ENCODE measurements at regions not wholly inside any gene's neighbourhood (a gene's known extent, or its start where the extent isn't known, plus 50 kb on each side); places are given as distances from the start of the nearest gene placed in this dataset.

DNA sequence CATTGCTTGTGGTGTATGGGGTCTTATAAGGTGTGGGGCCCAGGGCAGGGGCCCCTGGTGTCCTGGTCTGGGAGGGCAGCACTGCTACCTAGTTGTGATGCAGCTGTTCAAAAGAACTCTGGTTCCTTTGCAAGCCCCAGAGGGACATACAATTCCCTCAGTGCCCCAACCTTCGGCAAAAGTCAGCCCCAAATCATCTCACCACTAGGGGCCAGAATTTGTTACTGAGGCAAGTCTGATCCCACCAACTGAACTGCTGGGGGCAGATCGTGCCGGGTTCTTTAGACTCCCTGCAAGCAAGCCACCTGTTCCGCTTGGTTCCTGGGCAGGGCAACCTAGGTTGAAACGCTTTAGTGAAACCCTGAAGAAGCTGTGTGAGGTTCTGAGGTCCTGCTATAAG, 180.1 kb upstream of the S100G start:
- no peak overlapping the region for H3K27ac ChIP-seq
- no peak for TF ChIP-seq ZFX (IDR thresholded peaks at IDR 0.05)
- TF ChIP-seq, protein P1, sequence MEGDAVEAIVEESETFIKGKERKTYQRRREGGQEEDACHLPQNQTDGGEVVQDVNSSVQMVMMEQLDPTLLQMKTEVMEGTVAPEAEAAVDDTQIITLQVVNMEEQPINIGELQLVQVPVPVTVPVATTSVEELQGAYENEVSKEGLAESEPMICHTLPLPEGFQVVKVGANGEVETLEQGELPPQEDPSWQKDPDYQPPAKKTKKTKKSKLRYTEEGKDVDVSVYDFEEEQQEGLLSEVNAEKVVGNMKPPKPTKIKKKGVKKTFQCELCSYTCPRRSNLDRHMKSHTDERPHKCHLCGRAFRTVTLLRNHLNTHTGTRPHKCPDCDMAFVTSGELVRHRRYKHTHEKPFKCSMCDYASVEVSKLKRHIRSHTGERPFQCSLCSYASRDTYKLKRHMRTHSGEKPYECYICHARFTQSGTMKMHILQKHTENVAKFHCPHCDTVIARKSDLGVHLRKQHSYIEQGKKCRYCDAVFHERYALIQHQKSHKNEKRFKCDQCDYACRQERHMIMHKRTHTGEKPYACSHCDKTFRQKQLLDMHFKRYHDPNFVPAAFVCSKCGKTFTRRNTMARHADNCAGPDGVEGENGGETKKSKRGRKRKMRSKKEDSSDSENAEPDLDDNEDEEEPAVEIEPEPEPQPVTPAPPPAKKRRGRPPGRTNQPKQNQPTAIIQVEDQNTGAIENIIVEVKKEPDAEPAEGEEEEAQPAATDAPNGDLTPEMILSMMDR (conservative IDR thresholded peaks at IDR 0.05), result 0 out of 2 replicates have a peak, but pooled peaks have one; percentile 7

DNA sequence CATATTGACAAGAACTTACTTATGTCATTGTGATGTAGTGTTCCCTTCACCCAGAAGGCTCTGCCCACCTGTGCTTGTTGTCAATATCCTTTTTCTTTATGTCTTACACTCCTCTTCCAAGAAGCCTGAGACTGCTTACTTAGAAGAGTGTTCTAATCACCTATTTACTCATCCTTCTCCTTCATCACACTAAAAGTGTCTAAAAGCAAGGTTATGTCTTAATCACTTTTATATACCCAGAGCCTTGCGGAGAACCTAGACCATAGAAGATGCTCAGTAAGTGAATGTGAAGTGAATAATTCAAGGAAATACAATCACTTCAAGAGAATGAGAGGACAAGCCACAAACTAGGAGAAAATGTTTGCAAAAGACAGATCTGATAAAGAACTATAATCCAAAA, 177.6 kb upstream of the S100G start:
- TF ChIP-seq, protein P1 (conservative IDR thresholded peaks at IDR 0.05), result no peak
- TF ChIP-seq ZFX (IDR thresholded peaks at IDR 0.05), result no peak
- H3K27ac ChIP-seq, result no peak overlapping the region

GRCh38 chrX:16474511-16474910, 175.4 kb upstream of the S100G start:
- peak overlapping the region; percentile 65 for H3K27ac ChIP-seq
- TF ChIP-seq ZFX (IDR thresholded peaks at IDR 0.05), result no peak
- TF ChIP-seq, protein P1 (conservative IDR thresholded peaks at IDR 0.05), result no peak

GRCh38 chrX:16476009-16476408, 173.9 kb upstream of the S100G start:
- no peak overlapping the region for H3K27ac ChIP-seq
- TF ChIP-seq, protein P1 (conservative IDR thresholded peaks at IDR 0.05), result no peak
- TF ChIP-seq ZFX (IDR thresholded peaks at IDR 0.05), result no peak

DNA sequence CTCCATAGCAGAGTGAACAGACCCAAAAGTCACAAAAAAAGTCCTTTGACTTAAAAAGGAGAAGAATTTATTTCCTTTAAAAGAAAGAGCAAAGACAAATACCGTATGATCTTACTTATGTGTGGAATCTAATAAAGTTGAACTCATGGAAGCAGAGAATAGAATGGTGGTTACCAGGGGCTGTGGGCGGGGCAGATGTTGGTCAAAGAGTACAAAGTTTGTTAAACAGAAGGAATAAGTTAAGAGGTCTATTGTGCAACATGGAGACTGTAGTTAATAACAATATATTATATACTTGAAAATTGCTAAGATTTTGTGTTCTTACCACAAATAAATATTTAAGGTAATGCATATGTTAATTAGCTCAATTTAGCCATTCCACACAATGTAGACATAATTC, 173.3 kb upstream of the S100G start:
- H3K27ac ChIP-seq, result no peak overlapping the region
- TF ChIP-seq ZFX (IDR thresholded peaks at IDR 0.05), result no peak
- TF ChIP-seq, protein P1 (conservative IDR thresholded peaks at IDR 0.05), result no peak

DNA sequence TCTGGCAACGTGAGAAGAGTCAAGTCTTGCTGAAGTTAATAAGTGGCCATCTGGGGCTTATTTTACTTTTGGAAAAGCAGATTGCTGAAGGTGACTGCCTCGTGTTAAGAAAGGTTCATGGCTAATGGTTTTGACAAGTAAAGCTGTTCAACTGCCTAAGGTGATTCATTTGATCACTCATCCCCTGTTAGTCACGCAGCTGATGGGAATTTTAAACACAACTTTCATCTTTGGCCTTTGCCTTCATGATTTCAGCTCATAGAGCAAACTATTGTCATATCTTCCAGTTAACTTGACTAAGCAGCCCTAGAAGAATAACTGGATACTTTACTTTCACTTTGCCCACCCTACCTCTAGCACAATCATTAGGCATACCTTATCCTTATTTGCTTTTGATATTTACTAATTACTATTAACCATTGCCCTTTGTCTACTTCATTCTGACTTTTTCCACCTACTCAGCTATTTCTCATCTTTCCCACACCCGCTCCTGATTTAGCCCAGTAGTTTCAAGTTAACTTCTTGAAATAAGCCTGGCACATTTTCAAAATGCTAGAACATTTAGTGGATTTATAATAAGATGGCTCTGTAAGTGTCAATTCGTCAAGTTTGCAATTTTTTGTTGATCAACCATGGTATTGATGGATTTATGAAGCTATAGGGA, 170.6 kb upstream of the S100G start:
- H3K27ac ChIP-seq, result no peak overlapping the region

DNA sequence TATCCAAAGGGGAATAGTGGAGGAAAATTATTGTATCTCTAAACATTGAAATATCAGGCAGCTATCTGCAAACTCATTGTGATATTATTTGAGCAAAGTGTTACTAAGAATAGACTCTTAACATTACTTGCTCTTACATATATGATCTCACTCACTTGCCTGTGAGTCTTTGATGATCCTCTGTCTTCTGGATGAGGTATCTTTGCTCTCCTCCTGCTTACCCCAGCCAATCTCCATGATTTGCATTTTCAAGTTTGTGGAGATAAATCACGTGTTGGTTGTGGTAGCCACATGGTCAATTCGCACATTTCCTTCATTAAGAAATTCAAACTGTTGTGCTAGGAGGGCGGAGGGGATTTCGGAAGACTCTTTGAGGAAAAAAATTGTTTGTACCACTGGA, 169.9 kb upstream of the S100G start:
- TF ChIP-seq, protein P1 (conservative IDR thresholded peaks at IDR 0.05), result no peak
- TF ChIP-seq ZFX (IDR thresholded peaks at IDR 0.05), result no peak
- H3K27ac ChIP-seq, result no peak overlapping the region

More for the DNA sequence above, 170.6 kb upstream of the S100G start:
- TF ChIP-seq ZFX (IDR thresholded peaks at IDR 0.05), result no peak
- TF ChIP-seq, protein P1 (conservative IDR thresholded peaks at IDR 0.05), result no peak
